Ectodermal cell (in vitro differentiated cells): ENCODE measurements at regions not wholly inside any gene's neighbourhood (a gene's known extent, or its start where the extent isn't known, plus 50 kb on each side); places are given as distances from the start of the nearest gene placed in this dataset.

Experiments used
- H3K27ac ChIP-seq: 2 replicates; pipeline ENCODE4 v1.7.0; 2013; ENCODE audit warnings: mild to moderate bottlenecking, low read depth, low read length; ENCODE audit not compliant: insufficient read depth, poor library complexity, severe bottlenecking
- H3K27me3 ChIP-seq: 2 replicates; pipeline ENCODE4 v1.7.0; 2013; ENCODE audit warnings: mild to moderate bottlenecking, low read length; ENCODE audit not compliant: insufficient read depth, control insufficient read depth, poor library complexity, severe bottlenecking
- H3K36me3 ChIP-seq: one replicate; pipeline ENCODE4 v1.7.0; 2013; ENCODE audit warnings: low read length; ENCODE audit not compliant: control insufficient read depth, insufficient read depth
- H3K4me1 ChIP-seq: one replicate; pipeline ENCODE4 v1.7.0; 2013; ENCODE audit warnings: low read length; ENCODE audit not compliant: control insufficient read depth, insufficient read depth
- H3K4me3 ChIP-seq: 2 replicates; pipeline ENCODE4 v1.7.0; 2013; ENCODE audit warnings: low read depth, low read length, control low read depth; ENCODE audit not compliant: insufficient read depth
- H3K9me3 ChIP-seq: 2 replicates; pipeline ENCODE4 v1.7.0; 2013; ENCODE audit warnings: mild to moderate bottlenecking, low read length, moderate library complexity; ENCODE audit not compliant: control insufficient read depth
- WGBS, 2 experiments: methylation state at CpG; one replicate each; pipeline ENCODE4 v1.1.7; 2013; ENCODE audit warnings: missing lambda C conversion rate in 2 of 2; 5-methylcytosine and 5-hydroxymethylcytosine counted together

GRCh38 chr5:174177531-174177930 lies 132.0 kb downstream of the NSG2 start:
- no peaks in the 10 kb centered on the region for H3K36me3 ChIP-seq
- H3K9me3 ChIP-seq = no peaks in the 10 kb centered on the region
- no peaks in the 10 kb centered on the region for H3K27me3 ChIP-seq
- 93 to 96% methylated on average over 6 of the region's 6 CpGs for WGBS, 2 experiments
- no peak overlapping the region for H3K27ac ChIP-seq
- peaks cover 10% of the 10 kb centered on the region for H3K4me1 ChIP-seq
- no peak overlapping the region for H3K4me3 ChIP-seq

GRCh38 chr5:174177976-174178605 lies 132.6 kb downstream of the NSG2 start:
- Histone ChIP-seq H3K27me3 (no peaks in the 10 kb centered on the region), H3K36me3 (no peaks in the 10 kb centered on the region), H3K4me1 (peaks cover 4% of the 10 kb centered on the region), H3K9me3 (no peaks in the 10 kb centered on the region), H3K4me3 (no peak overlapping the region), H3K27ac (no peak overlapping the region)
- 94 to 95% methylated on average over 6 of the region's 6 CpGs for WGBS, 2 experiments

GRCh38 chr5:174180639-174181038 lies 135.1 kb downstream of the NSG2 start:
- Histone ChIP-seq H3K4me3 (no peak overlapping the region), H3K4me1 (peaks cover under 1% of the 10 kb centered on the region), H3K9me3 (no peaks in the 10 kb centered on the region), H3K27ac (no peak overlapping the region), H3K27me3 (no peaks in the 10 kb centered on the region), H3K36me3 (no peaks in the 10 kb centered on the region)
- 90 to 91% methylated on average over 7 of the region's 7 CpGs for WGBS, 2 experiments

- H3K27ac ChIP-seq = no peak overlapping the region
- WGBS, 2 experiments = 92 to 93% methylated on average over 5 of the region's 5 CpGs
- no peaks in the 10 kb centered on the region for H3K36me3 ChIP-seq
- H3K27me3 ChIP-seq = no peaks in the 10 kb centered on the region
- no peaks in the 10 kb centered on the region for H3K9me3 ChIP-seq
- H3K4me3 ChIP-seq = no peak overlapping the region
- peaks cover 15% of the 10 kb centered on the region for H3K4me1 ChIP-seq
These were observed 136.6 kb downstream of the NSG2 start for GRCh38 chr5:174182111-174182510.

GRCh38 chr5:174183701-174184100 lies 138.2 kb downstream of the NSG2 start:
- Histone ChIP-seq H3K4me1 (peaks cover 16% of the 10 kb centered on the region), H3K4me3 (no peak overlapping the region), H3K27me3 (no peaks in the 10 kb centered on the region), H3K9me3 (no peaks in the 10 kb centered on the region), H3K36me3 (no peaks in the 10 kb centered on the region), H3K27ac (no peak overlapping the region)
- 91 to 94% methylated on average over 9 of the region's 9 CpGs for WGBS, 2 experiments

GRCh38 chr5:174185506-174185905 lies 140.0 kb downstream of the NSG2 start:
- no peak overlapping the region for H3K4me3 ChIP-seq
- WGBS, 2 experiments = 92 to 95% methylated on average over 3 of the region's 3 CpGs

GRCh38 chr5:174186096-174186695 lies 140.7 kb downstream of the NSG2 start:
- no peak overlapping the region for H3K27ac ChIP-seq
- no peaks in the 10 kb centered on the region for H3K27me3 ChIP-seq
- WGBS, 2 experiments = 62 to 72% methylated on average over 9 to 10 of the region's 10 CpGs
- no peaks in the 10 kb centered on the region for H3K9me3 ChIP-seq
- H3K36me3 ChIP-seq = no peaks in the 10 kb centered on the region
- no peak overlapping the region for H3K4me3 ChIP-seq
- peaks cover 16% of the 10 kb centered on the region for H3K4me1 ChIP-seq

More at GRCh38 chr5:174185506-174185905, 140.0 kb downstream of the NSG2 start:
- H3K9me3 ChIP-seq = no peaks in the 10 kb centered on the region
- H3K27me3 ChIP-seq = no peaks in the 10 kb centered on the region
- H3K27ac ChIP-seq = no peak overlapping the region
- H3K4me1 ChIP-seq = peaks cover 16% of the 10 kb centered on the region
- no peaks in the 10 kb centered on the region for H3K36me3 ChIP-seq

- H3K27me3 ChIP-seq = no peaks in the 10 kb centered on the region
- H3K4me1 ChIP-seq = peaks cover 16% of the 10 kb centered on the region
- no peaks in the 10 kb centered on the region for H3K9me3 ChIP-seq
- no peak overlapping the region for H3K27ac ChIP-seq
- no peaks in the 10 kb centered on the region for H3K36me3 ChIP-seq
- no peak overlapping the region for H3K4me3 ChIP-seq
- WGBS, 2 experiments = 73 to 77% methylated on average over 7 of the region's 7 CpGs
These were observed 141.5 kb downstream of the NSG2 start for GRCh38 chr5:174187001-174187400.

GRCh38 chr5:174187481-174187880 lies 142.0 kb downstream of the NSG2 start:
- Histone ChIP-seq H3K4me3 (no peak overlapping the region), H3K27me3 (no peaks in the 10 kb centered on the region), H3K9me3 (no peaks in the 10 kb centered on the region), H3K4me1 (peaks cover 16% of the 10 kb centered on the region), H3K27ac (no peak overlapping the region), H3K36me3 (no peaks in the 10 kb centered on the region)
- 85 to 88% methylated on average over 6 of the region's 6 CpGs for WGBS, 2 experiments

GRCh38 chr5:174188295-174188694 lies 142.8 kb downstream of the NSG2 start:
- no peaks in the 10 kb centered on the region for H3K9me3 ChIP-seq
- no peak overlapping the region for H3K4me3 ChIP-seq
- H3K36me3 ChIP-seq = no peaks in the 10 kb centered on the region
- WGBS, 2 experiments = 81 to 92% methylated on average over 1 of the region's 1 CpG
- H3K4me1 ChIP-seq = peaks cover 16% of the 10 kb centered on the region
- no peaks in the 10 kb centered on the region for H3K27me3 ChIP-seq
- no peak overlapping the region for H3K27ac ChIP-seq
